WERI-Rb-1 (cell line): ENCODE measurements at regions not wholly inside any gene's neighbourhood (a gene's known extent, or its start where the extent isn't known, plus 50 kb on each side); places are given as distances from the start of the nearest gene placed in this dataset.

Experiments
- DNase-seq: peaks from one replicate; pipeline ENCODE4 v3.0.0-alpha.2; 2020
- H3K27ac ChIP-seq: fragments of 250-450 bp; sonication (Bioruptor Pico); 2 replicates; pipeline ENCODE4 v1.5.1; 2020; ENCODE audit warnings: mild to moderate bottlenecking, moderate library complexity
- H3K27me3 ChIP-seq: fragments of 250-450 bp; sonication (Bioruptor Pico); 2 replicates; pipeline ENCODE4 v1.5.1; 2021; ENCODE audit warnings: mild to moderate bottlenecking, low read depth, moderate library complexity; ENCODE audit not compliant: insufficient read depth, severe bottlenecking
- H3K36me3 ChIP-seq: fragments of 250-450 bp; sonication (Bioruptor Pico); 2 replicates; pipeline ENCODE4 v1.5.1; 2020; ENCODE audit warnings: mild to moderate bottlenecking, moderate library complexity
- H3K4me3 ChIP-seq: 2 replicates; pipeline ENCODE4 v1.5.1; 2011; ENCODE audit warnings: low read depth, mild to moderate bottlenecking, control low read depth, low read length
- H3K9me3 ChIP-seq: fragments of 250-450 bp; sonication (Bioruptor Pico); 2 replicates; pipeline ENCODE4 v1.5.1; 2021; ENCODE audit warnings: mild to moderate bottlenecking, moderate library complexity; ENCODE audit not compliant: severe bottlenecking
- CTCF ChIP-seq: IDR thresholded peaks from 2 replicates; pipeline ENCODE4 v1.5.1; 2011; ENCODE audit warnings: low read depth, mild to moderate bottlenecking, control low read depth, inconsistent platforms, low read length

- Histone ChIP-seq H3K27me3 (peaks cover 71% of the 10 kb centered on the region), H3K4me3 (no peak overlapping the region), H3K36me3 (no peaks in the 10 kb centered on the region), H3K9me3 (no peaks in the 10 kb centered on the region), H3K27ac (no peak overlapping the region)
- DNase-seq, result no peak
- no peak for TF ChIP-seq CTCF
Observed at GRCh38 chr2:89844221-89844943, 1152.9 kb downstream of the RPIA start.

GRCh38 chr2:89845532-89845931, 1154.1 kb downstream of the RPIA start:
- H3K9me3 ChIP-seq, result no peaks in the 10 kb centered on the region
- no peak overlapping the region for H3K27ac ChIP-seq
- H3K27me3 ChIP-seq, result peaks cover 82% of the 10 kb centered on the region
- no peak for DNase-seq
- no peaks in the 10 kb centered on the region for H3K36me3 ChIP-seq
- no peak for TF ChIP-seq CTCF
- no peak overlapping the region for H3K4me3 ChIP-seq

GRCh38 chr2:89848114-89848513, 1156.6 kb downstream of the RPIA start:
- Histone ChIP-seq H3K27me3 (peaks cover 84% of the 10 kb centered on the region), H3K9me3 (no peaks in the 10 kb centered on the region), H3K36me3 (no peaks in the 10 kb centered on the region), H3K27ac (no peak overlapping the region), H3K4me3 (no peak overlapping the region)
- TF ChIP-seq CTCF, result no peak
- no peak for DNase-seq

DNA sequence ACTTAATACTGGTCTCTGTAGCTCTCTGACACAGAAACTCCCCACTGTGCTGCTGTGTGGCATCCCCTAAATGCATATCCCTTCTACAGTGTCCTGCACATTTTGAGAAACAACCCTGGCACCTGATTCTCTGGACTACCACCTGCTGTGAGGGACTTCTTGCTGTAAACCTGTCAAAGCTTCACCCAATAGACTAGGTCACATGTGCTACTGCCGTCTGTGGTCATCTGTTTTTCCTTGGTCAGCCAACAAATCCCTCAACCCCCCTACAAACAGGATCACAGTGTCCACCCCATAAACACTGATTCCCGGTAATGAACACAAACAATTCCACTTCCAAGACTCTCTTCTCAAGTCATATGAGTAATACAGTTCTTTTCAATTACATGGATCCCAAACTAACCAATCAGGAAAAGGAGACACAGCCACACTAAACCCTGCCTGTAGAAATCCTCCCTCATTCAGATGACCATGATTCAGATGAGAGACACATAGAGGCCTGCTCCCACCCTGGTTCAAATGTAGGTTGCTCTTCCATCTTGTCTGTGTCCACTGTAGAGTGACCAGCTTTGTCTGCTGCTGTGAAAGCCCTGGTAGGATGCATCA, 1157.4 kb downstream of the RPIA start:
- DNase-seq, result no peak
- H3K9me3 ChIP-seq, result no peaks in the 10 kb centered on the region
- no peaks in the 10 kb centered on the region for H3K36me3 ChIP-seq
- no peak overlapping the region for H3K4me3 ChIP-seq
- H3K27ac ChIP-seq, result no peak overlapping the region
- peaks cover 77% of the 10 kb centered on the region for H3K27me3 ChIP-seq
- TF ChIP-seq CTCF, result no peak

DNA sequence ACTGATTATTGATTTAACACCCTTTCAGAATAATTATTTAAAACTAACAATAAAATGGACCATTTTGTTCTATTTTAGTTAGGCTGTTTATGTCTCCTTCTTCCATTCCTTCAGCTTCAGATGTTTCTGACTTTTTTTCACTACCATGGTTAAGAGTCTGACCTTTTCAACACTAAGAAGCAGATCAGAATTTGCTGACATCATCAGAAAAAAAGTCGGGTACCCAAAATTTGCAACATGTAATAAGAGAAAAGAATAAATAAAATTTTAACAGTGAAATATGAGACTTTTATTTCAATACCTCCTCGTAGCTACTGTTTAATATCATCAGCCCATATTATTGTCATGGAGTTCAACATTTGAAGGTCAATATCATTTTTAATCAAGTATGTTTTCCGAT, 1158.3 kb downstream of the RPIA start:
- TF ChIP-seq CTCF, result no peak
- no peaks in the 10 kb centered on the region for H3K9me3 ChIP-seq
- peaks cover 68% of the 10 kb centered on the region for H3K27me3 ChIP-seq
- H3K36me3 ChIP-seq, result no peaks in the 10 kb centered on the region
- no peak overlapping the region for H3K27ac ChIP-seq
- H3K4me3 ChIP-seq, result no peak overlapping the region
- DNase-seq, result no peak

GRCh38 chr2:89850481-89850880, 1159.0 kb downstream of the RPIA start:
- no peaks in the 10 kb centered on the region for H3K9me3 ChIP-seq
- no peaks in the 10 kb centered on the region for H3K36me3 ChIP-seq
- H3K27ac ChIP-seq, result no peak overlapping the region
- no peak overlapping the region for H3K4me3 ChIP-seq
- no peak for DNase-seq
- no peak for TF ChIP-seq CTCF
- H3K27me3 ChIP-seq, result peaks cover 61% of the 10 kb centered on the region
